GM12864 (cell line): ENCODE measurements at regions not wholly inside any gene's neighbourhood (a gene's known extent, or its start where the extent isn't known, plus 50 kb on each side); places are given as distances from the start of the nearest gene placed in this dataset.

Experiments
- DNase-seq: peaks from one replicate; pipeline ENCODE4 v3.0.0-alpha.2; 2011; ENCODE audit warnings: low read depth
- H3K4me3 ChIP-seq: 2 replicates; pipeline ENCODE4 v1.5.1; 2011; ENCODE audit warnings: mild to moderate bottlenecking, low read depth, low read length, control low read depth
- CTCF ChIP-seq: IDR thresholded peaks from 2 replicates; pipeline ENCODE4 v1.5.1; 2011; ENCODE audit warnings: low read depth, mild to moderate bottlenecking, moderate library complexity, low read length, control low read depth, inconsistent platforms; ENCODE audit errors: missing control alignments

- TF ChIP-seq CTCF, result no peak
- no peak for DNase-seq
- H3K4me3 ChIP-seq, result no peak overlapping the region
These were observed 63.4 kb upstream of the PSEN2 start for GRCh38 chr1:226806988-226807387.

GRCh38 chr1:226804907-226805759, 65.3 kb upstream of the PSEN2 start:
- no peak overlapping the region for H3K4me3 ChIP-seq
- no peak for TF ChIP-seq CTCF
- DNase-seq, result no peak

DNA sequence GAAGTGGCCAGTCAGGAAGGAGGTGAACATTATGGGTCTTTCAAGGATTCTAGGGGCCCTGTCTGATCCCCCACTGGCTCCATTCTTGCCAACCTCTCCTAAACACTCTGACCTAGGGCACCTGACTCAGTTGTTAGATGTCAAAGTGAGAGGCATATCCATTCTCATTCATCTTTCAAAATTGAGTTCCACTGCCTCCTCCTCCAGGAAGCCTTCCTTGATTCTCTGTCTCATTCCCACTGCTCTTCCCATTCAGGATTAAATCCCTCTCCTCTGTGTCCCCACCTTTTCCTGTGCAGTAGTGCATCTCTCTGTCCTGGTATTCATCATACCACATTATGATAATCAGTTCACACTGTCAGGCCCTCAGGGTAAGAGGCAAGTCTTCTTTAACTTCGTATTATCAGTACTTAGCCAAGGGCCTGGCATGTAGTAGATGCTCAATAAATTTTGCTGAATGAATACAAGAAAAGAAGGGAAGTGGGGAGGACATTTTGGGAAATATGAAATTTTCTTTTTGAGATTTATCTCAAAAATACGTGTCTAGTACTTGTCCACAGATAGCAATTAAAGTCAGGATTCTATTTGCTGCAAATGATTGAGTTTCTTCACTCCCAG, 61.8 kb upstream of the ITPKB start:
- TF ChIP-seq CTCF, result no peak
- H3K4me3 ChIP-seq, result no peak overlapping the region
- no peak for DNase-seq

DNA sequence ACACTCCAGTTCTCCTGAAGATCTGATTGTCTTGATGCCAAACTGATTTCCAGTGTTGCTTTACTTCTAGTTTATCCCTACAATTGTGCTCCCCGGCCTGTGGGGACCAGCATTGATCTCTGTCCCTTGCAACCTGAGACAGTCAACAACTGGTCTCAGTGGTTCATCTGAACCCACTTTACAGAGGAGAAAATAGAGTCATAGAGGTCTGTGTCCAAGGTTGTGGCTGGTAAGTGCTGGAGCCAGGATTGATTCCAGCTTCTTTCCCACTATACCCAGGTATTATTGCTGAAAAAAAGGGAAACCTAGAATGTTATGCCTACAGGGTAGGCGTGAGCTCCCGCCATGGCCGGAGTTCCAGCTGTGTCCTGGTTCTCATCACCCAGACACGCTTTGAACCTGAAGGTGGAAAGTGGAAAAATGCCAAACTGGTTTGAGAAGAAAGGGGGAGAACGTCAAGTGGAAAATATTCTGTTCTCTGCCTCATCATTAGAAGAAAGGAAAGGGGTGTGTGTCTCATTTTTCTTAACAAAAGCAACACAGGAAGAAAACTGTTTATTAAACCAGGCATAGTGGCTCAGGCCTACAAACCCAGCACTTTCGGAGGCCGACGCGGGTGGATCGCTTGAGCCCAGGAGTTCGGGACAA, 60.7 kb upstream of the ITPKB start:
- no peak for TF ChIP-seq CTCF
- no peak for DNase-seq
- no peak overlapping the region for H3K4me3 ChIP-seq

- no peak for TF ChIP-seq CTCF
- no peak overlapping the region for H3K4me3 ChIP-seq
- DNase-seq, result peak; percentile 75
These were observed 59.6 kb upstream of the ITPKB start for GRCh38 chr1:226798427-226799411.

GRCh38 chr1:226797151-226797550, 58.1 kb upstream of the ITPKB start:
- H3K4me3 ChIP-seq, result no peak overlapping the region
- DNase-seq, result no peak
- TF ChIP-seq CTCF, result no peak
